Hepatocyte (in vitro differentiated cells): ENCODE measurements at regions not wholly inside any gene's neighbourhood (a gene's known extent, or its start where the extent isn't known, plus 50 kb on each side); places are given as distances from the start of the nearest gene placed in this dataset.
"Not testable (repeated sequence)": the region's sequence is repeated elsewhere in the genome, so short reads cannot be mapped to it uniquely, and the experiment has no call there.

Source experiments
- DNase-seq: peaks from one replicate; pipeline ENCODE4 v3.0.0-alpha.2; 2016; ENCODE audit warnings: low spot score
- H2AFZ ChIP-seq: fragments of 200-600 bp; sonication (generic); 2 replicates; pipeline ENCODE4 v1.6.0; 2016; ENCODE audit warnings: antibody characterized with exemption, mild to moderate bottlenecking
- H3K27ac ChIP-seq: fragments of 200-600 bp; sonication (generic); 2 replicates; pipeline ENCODE4 v1.5.1; 2016; ENCODE audit warnings: mild to moderate bottlenecking
- H3K27me3 ChIP-seq: fragments of 200-600 bp; sonication (generic); 2 replicates; pipeline ENCODE4 v1.6.1; 2016
- H3K36me3 ChIP-seq: fragments of 200-600 bp; sonication (generic); replicated peaks from 2 replicates; pipeline ENCODE4 v1.5.1; 2016; ENCODE audit warnings: low read depth; ENCODE audit not compliant: insufficient read depth
- H3K4me1 ChIP-seq: fragments of 200-600 bp; sonication (generic); 2 replicates; pipeline ENCODE4 v1.5.1; 2016; ENCODE audit warnings: mild to moderate bottlenecking, moderate library complexity; ENCODE audit not compliant: insufficient read depth
- H3K4me2 ChIP-seq: fragments of 200-600 bp; sonication (generic); 2 replicates; pipeline ENCODE4 v1.6.0; 2016
- H3K4me3 ChIP-seq: fragments of 200-600 bp; sonication (generic); 2 replicates; pipeline ENCODE4 v1.5.1; 2016; ENCODE audit warnings: mild to moderate bottlenecking
- H3K79me2 ChIP-seq: fragments of 200-600 bp; sonication (generic); 2 replicates; pipeline ENCODE4 v1.6.0; 2017; ENCODE audit warnings: mild to moderate bottlenecking
- H3K9me2 ChIP-seq: fragments of 200-600 bp; sonication (generic); replicated peaks from 2 replicates; pipeline ENCODE4 v1.6.0; 2017; ENCODE audit warnings: mild to moderate bottlenecking; ENCODE audit not compliant: insufficient read depth
- H3K9me3 ChIP-seq: fragments of 200-600 bp; sonication (generic); 2 replicates; pipeline ENCODE4 v1.5.1; 2016; ENCODE audit warnings: low read depth, mild to moderate bottlenecking
- H4K20me1 ChIP-seq: fragments of 200-600 bp; sonication (generic); 2 replicates; pipeline ENCODE4 v1.6.0; 2016; ENCODE audit warnings: mild to moderate bottlenecking; ENCODE audit not compliant: insufficient read depth, poor library complexity, severe bottlenecking
- EZH2 ChIP-seq: fragments of 200-600 bp; sonication (generic); IDR thresholded peaks from 2 replicates; pipeline ENCODE4 v1.6.1; 2016; ENCODE audit warnings: antibody characterized with exemption, mild to moderate bottlenecking, borderline replicate concordance
- EZH2phosphoT487 ChIP-seq: fragments of 200-600 bp; sonication (generic); IDR thresholded peaks from one replicate; pipeline ENCODE4 v1.6.1; 2018; ENCODE audit warnings: antibody characterized with exemption, mild to moderate bottlenecking, low read depth, moderate library complexity; ENCODE audit not compliant: unreplicated experiment, severe bottlenecking
- WGBS: methylation state at CpG from one replicate; pipeline ENCODE4 v1.1.6; 2016; ENCODE audit warnings: low lambda C conversion rate; ENCODE audit errors: missing lambda C conversion rate; 5-methylcytosine and 5-hydroxymethylcytosine counted together
- TF ChIP-seq, protein P1 (sequence below): fragments of 200-600 bp; sonication (generic); IDR thresholded peaks from 2 replicates; pipeline ENCODE4 v1.5.1; 2016; ENCODE audit warnings: antibody characterized with exemption, mild to moderate bottlenecking; ENCODE audit not compliant: poor library complexity

GRCh38 chr13:52916486-52916990 is 68.1 kb upstream of the PCDH8 start:
- Histone ChIP-seq H2AFZ (no peak overlapping the region), H3K27ac (no peak overlapping the region), H3K9me2 (no peaks in the 10 kb centered on the region), H3K4me1 (no peaks in the 10 kb centered on the region), H3K79me2 (no peaks in the 10 kb centered on the region), H3K4me2 (no peak overlapping the region), H3K9me3 (no peaks in the 10 kb centered on the region), H3K4me3 (no peak overlapping the region), H4K20me1 (no peaks in the 10 kb centered on the region), H3K27me3 (no peaks in the 10 kb centered on the region), H3K36me3 (no peaks in the 10 kb centered on the region)
- no peak for DNase-seq
- TF ChIP-seq EZH2 = no peak
- TF ChIP-seq, protein P1, sequence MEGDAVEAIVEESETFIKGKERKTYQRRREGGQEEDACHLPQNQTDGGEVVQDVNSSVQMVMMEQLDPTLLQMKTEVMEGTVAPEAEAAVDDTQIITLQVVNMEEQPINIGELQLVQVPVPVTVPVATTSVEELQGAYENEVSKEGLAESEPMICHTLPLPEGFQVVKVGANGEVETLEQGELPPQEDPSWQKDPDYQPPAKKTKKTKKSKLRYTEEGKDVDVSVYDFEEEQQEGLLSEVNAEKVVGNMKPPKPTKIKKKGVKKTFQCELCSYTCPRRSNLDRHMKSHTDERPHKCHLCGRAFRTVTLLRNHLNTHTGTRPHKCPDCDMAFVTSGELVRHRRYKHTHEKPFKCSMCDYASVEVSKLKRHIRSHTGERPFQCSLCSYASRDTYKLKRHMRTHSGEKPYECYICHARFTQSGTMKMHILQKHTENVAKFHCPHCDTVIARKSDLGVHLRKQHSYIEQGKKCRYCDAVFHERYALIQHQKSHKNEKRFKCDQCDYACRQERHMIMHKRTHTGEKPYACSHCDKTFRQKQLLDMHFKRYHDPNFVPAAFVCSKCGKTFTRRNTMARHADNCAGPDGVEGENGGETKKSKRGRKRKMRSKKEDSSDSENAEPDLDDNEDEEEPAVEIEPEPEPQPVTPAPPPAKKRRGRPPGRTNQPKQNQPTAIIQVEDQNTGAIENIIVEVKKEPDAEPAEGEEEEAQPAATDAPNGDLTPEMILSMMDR = no peak
- TF ChIP-seq EZH2phosphoT487 = no peak

DNA sequence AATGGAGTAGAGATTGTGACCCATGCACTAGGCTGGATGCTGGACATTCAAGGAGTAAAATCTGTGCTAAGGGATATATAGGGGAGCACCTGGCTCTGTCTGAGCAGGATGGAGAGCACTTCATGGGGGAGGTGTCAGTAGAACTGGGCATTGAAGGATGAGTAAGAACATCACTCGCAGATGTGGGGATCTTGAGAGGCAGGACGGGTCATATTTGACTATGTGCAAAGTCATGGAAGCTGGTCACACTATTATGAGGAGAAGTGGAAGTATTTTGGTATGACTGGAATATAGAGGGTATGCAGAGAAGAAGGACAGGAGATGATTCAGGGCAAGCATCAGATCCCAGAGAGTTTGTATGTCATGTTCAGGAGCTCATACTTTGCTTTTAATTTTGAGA is 62.9 kb upstream of the PCDH8 start:
- Histone ChIP-seq H3K4me3 (no peak overlapping the region), H3K27ac (no peak overlapping the region), H3K4me1 (no peaks in the 10 kb centered on the region), H3K36me3 (no peaks in the 10 kb centered on the region), H3K79me2 (no peaks in the 10 kb centered on the region), H3K9me2 (no peaks in the 10 kb centered on the region), H4K20me1 (no peaks in the 10 kb centered on the region), H3K27me3 (peaks cover 30% of the 10 kb centered on the region), H3K9me3 (no peaks in the 10 kb centered on the region), H2AFZ (no peak overlapping the region), H3K4me2 (no peak overlapping the region)
- TF ChIP-seq, protein P1 = no peak
- TF ChIP-seq EZH2 = no peak
- TF ChIP-seq EZH2phosphoT487 = no peak
- 88% methylated on average over 2 of the region's 2 CpGs for WGBS
- no peak for DNase-seq

GRCh38 chr13:52910318-52910717 is 61.9 kb upstream of the PCDH8 start:
- not testable (repeated sequence) for H4K20me1 ChIP-seq, H3K79me2 ChIP-seq, H3K9me2 ChIP-seq, H3K27ac ChIP-seq, DNase-seq, H2AFZ ChIP-seq, H3K9me3 ChIP-seq, H3K4me2 ChIP-seq, H3K4me3 ChIP-seq, H3K4me1 ChIP-seq, H3K36me3 ChIP-seq
- H3K27me3 ChIP-seq = peaks cover 38% of the 10 kb centered on the region
- 83% methylated on average over 2 of the region's 2 CpGs for WGBS

DNA sequence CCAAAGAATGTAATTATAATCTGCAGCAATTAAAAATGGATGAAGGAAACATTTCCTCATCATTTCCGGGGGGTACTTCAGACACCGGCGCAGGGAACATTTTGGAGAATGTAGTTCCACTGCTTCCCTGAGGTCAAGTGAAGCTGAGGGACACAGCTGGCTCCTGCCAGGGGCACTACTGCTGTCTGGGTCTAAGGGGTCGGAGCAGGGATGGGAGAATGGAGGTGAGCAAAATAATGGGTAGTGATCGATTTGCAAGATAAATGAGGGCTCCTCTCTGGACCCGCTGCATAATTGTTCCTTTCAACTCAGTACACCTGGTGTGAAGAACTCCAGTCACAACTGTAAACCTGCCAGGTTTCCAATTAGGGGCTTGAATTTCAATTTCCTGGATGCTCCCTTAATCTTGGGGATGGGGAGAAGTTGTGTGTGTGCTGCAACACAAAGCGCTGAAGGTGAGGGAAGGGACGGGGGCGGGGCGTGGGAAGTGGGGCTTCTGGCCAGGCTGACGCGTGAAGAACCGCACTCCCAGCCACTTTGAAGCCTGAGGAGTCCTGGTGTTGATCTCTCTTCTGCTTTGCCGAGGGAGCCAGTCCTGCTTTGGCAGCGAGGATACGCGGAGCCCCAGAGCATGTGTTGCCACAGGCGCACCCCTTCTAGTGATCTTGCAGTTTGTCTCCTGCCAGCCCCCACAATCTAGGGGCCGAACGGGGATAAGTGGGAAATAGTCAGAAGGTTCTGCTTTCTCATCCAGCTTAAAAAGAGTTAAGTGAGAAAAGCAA is 57.9 kb upstream of the PCDH8 start:
- TF ChIP-seq, protein P1 = no peak
- TF ChIP-seq EZH2 = no peak
- no peak for TF ChIP-seq EZH2phosphoT487
- no peak for DNase-seq
- no peaks in the 10 kb centered on the region for H3K36me3 ChIP-seq
- 50% methylated on average over 20 of the region's 20 CpGs for WGBS
- no peaks in the 10 kb centered on the region for H4K20me1 ChIP-seq
- peaks cover 38% of the 10 kb centered on the region for H3K27me3 ChIP-seq
- no peaks in the 10 kb centered on the region for H3K79me2 ChIP-seq
- no peaks in the 10 kb centered on the region for H3K9me3 ChIP-seq
- no peaks in the 10 kb centered on the region for H3K9me2 ChIP-seq
- no peak overlapping the region for H3K4me3 ChIP-seq
- no peak overlapping the region for H2AFZ ChIP-seq
- H3K27ac ChIP-seq = no peak overlapping the region
- H3K4me1 ChIP-seq = no peaks in the 10 kb centered on the region
- H3K4me2 ChIP-seq = no peak overlapping the region
